GM21529 (cell line): ENCODE measurements at regions not wholly inside any gene's neighbourhood (a gene's known extent, or its start where the extent isn't known, plus 50 kb on each side); places are given as distances from the start of the nearest gene placed in this dataset.

ENCODE experiments used
- ATAC-seq: cut with Tn5 transposase; IDR thresholded peaks from one replicate; pipeline ENCODE4 v1.9.1; 2021; ENCODE audit not compliant: unreplicated experiment

- no peak for ATAC-seq
Observed at GRCh38 chr15:91710080-91710698, 143.3 kb upstream of the SLCO3A1 start.

GRCh38 chr15:91711384-91712033, 142.0 kb upstream of the SLCO3A1 start:
- no peak for ATAC-seq

- ATAC-seq: no peak
Observed at GRCh38 chr15:91712286-91712685, 141.2 kb upstream of the SLCO3A1 start.

DNA sequence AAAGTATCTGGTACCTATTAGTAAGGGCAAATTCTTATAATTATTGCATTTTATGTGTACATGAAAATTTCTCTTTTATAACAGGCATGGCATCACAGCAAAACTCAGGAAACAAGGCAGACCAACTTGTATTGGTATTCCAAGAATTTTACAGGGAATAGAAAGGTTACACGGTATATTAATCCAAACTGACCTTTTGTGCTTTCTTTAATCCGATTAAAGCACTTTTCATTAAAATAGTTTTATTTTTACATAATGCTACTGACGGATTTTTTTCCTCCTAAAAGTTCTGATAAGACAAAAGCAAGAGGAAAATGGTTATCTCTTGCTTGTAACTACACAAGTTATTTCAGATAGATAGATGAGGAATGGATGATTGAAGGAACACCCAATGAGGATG, 137.0 kb upstream of the SLCO3A1 start:
- ATAC-seq: no peak

DNA sequence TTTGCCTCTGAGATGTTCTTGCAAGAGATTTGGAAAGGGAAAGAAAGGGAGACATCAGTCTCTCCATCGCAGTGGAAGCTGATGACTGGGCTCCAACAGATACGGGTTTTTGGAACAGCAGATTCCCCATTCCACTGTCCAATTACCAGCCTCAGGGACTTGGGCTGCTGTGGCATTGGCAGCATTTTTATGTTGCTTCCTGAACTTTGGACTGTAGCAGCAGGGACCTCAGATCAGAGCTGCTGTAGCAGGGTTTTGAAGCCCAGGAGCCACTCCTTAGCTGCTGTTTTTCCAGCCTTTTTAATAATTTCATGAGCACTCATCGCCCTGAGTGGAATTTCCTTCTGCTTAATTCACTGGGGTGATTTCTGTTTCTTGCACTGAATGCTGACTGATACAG, 135.7 kb upstream of the SLCO3A1 start:
- ATAC-seq: no peak

DNA sequence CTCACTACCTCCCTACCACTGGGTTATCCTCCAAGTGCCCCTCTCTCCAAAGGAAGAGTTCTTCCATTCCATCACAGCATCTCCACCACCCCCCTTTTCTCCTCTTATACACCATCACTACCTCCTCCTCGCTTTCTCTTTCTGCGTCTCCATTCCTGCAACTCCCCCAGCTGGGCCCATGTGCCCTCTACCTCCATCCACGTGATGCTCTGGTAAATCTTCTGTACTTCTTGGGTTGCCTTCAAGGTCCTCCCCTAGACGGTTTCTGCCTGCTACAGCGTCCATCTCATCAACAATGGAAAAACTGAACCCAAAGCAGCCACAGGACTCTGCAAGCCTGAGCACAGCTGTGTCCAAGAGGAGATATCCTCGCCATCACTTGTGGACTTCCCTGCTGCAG, 129.5 kb upstream of the SLCO3A1 start:
- ATAC-seq: no peak

- no peak for ATAC-seq
Observed at GRCh38 chr15:91733661-91734060, 119.8 kb upstream of the SLCO3A1 start.

GRCh38 chr15:91737151-91737818, 116.2 kb upstream of the SLCO3A1 start:
- no peak for ATAC-seq

- no peak for ATAC-seq
Observed at GRCh38 chr15:91741986-91742385, 111.5 kb upstream of the SLCO3A1 start.

GRCh38 chr15:91751611-91752010, 101.9 kb upstream of the SLCO3A1 start:
- no peak for ATAC-seq

DNA sequence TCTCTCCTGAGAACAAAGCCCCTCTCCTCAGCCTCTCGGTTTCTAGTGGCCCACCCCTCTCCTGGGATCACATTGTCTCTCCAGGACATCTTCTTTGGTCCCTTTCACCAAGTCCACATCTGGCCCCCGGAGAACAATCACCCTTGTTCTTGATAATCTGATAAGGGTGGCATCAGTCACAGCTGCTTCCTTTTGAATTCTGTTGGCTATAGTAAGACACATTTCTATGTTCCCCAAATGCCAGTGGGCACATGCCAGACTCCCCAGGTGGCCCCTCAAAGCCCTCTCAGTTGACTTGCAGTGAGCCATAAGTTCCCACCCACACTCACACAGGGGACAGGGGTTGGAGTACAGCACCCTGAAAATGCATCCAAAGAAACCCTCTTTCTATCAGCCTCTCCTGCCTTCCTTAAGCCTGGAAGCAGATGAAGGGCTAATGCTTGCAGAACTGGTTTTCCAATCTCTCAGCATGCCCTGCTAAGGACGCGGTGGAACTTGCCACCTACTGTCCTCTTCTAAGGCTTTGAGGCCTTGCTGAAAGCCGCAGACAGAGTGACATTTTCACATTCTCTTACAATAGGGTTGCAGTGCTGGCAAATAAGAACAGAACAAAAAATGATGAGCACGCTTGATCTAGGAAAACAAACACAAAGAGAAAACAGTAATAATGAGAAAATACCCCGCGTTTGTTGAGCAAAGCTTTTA, 101.3 kb upstream of the SLCO3A1 start:
- ATAC-seq: no peak

- ATAC-seq: no peak
Observed at GRCh38 chr15:91759560-91759959, 93.9 kb upstream of the SLCO3A1 start.

GRCh38 chr15:91765660-91766059, 87.8 kb upstream of the SLCO3A1 start:
- ATAC-seq: no peak

DNA sequence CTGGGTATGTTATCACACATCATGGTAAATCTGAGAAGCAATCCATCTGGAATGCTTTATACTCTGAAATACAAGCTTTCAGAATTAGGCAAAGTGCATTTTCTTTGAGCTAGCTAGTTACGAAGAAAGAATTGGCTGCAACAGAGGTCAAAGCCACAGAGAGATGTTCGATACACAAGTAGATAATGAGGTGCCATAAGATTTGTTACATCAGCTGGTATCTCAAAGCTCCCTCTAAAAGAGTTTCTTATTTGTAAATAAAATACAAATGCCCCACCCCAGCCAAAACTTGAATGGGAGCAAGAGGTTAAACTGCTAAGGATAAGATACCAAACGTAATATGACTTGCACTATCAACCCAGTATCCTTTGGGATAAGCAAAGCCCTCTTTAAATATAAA, 84.0 kb upstream of the SLCO3A1 start:
- ATAC-seq: no peak

DNA sequence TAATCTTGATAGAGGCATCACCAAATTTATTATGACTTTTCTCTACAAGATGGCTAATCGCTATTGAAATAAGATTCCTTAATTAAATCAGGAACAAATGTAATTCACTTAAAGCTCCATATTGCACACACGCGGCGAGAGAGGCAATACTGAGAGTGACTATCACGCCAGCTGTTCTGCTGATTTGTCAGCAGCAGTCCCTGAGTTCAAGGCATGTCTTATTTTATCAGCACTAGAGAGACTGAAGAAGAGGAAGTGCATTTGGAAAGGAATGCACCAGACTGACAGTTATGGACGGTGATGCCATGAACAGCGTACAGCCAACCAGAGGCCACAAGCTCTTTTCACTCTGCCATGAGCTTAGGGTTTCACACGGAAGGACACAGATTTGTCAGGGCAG, 83.6 kb upstream of the SLCO3A1 start:
- no peak for ATAC-seq

GRCh38 chr15:91776104-91776503, 77.4 kb upstream of the SLCO3A1 start:
- no peak for ATAC-seq

DNA sequence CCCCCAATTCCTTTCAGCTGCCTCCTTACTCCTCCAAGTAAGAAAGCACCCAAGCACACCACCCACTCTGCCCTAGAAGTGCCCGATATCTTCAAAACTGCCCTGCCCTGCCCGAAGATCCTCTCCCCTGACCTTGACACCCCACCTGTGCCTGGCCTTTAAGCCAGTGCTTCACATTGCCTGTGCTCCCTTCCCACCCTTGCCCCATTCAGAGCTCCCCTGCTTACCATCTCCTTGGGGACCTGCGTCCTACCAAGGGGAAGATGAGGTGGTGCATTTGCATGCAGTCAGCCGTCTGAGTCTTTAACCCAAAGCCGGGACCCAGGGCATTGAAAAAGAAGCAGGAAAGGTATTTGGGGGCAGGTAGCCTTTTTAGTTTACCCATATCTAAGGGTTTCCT, 73.5 kb upstream of the SLCO3A1 start:
- ATAC-seq: no peak

DNA sequence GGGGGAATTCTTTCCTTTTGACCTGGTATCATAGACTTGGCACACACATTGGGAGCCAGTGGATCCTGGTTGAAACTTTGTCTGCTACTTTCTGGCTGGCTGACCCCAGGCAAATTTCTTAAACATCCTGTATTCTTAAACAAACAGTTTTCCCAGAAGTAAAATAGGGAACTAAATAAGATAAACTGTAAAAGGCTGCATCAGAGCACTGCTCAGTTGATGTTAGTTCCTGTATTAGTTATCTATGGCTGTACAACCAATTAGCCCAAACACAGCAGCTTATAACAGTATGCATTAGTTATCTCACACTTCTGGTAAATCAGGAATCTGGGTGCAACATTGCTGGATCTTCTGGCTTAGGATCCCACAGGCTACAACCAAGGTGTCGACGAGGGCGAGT, 73.1 kb upstream of the SLCO3A1 start:
- ATAC-seq: no peak

DNA sequence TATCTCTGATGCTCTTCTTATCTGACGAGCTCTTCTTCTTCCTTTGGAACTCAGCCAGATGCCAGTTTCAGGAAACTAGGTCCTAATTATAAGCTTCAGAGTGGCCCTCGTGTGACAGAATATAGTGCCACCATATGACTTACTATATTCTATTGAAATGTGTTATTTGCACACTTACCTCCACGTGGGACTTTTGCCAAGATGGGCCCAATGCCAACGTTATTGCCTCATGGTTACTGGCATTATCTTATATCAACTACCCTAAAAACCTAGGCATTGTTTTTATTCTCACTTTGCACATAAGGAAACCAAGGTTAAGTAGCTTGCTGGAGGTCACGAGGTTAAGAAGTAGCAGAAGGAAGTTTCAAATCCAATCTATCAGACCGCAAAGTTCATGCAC, 71.3 kb upstream of the SLCO3A1 start:
- no peak for ATAC-seq

DNA sequence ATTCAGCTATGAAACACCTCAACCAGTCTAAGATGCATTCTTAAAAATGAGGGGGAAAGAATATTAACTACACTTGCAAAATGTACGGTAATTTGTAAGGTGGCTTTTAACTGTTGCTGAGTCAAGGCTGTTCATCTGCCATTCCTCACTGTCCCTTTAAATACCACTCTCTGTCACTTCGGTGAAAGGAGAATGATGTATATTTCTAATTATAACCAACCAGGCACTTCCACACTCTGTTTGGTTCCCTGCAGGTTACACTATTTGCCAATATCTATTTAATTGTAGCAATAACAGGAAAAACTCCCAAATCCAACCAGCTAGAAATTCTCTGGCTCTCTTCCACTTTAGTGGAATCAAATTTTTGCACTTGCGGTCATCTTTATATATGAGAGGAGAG, 70.5 kb upstream of the SLCO3A1 start:
- ATAC-seq: no peak

GRCh38 chr15:91783451-91783850, 70.1 kb upstream of the SLCO3A1 start:
- ATAC-seq: no peak
